Choroid plexus epithelial cell (primary cell): ENCODE measurements at regions not wholly inside any gene's neighbourhood (a gene's known extent, or its start where the extent isn't known, plus 50 kb on each side); places are given as distances from the start of the nearest gene placed in this dataset.

Experiments
- DNase-seq: peaks from one replicate; pipeline ENCODE4 v3.0.0-alpha.2; 2010; ENCODE audit warnings: low read depth
- H3K4me3 ChIP-seq: 2 replicates; pipeline ENCODE4 v1.5.1; 2011; ENCODE audit warnings: low read depth, mild to moderate bottlenecking, control low read depth, low read length, moderate library complexity
- TF ChIP-seq, protein P1 (sequence below): conservative IDR thresholded peaks from 2 replicates; pipeline ENCODE4 v1.5.1; 2011; ENCODE audit warnings: low read depth, mild to moderate bottlenecking, control low read depth, inconsistent platforms, low read length, moderate library complexity

DNA sequence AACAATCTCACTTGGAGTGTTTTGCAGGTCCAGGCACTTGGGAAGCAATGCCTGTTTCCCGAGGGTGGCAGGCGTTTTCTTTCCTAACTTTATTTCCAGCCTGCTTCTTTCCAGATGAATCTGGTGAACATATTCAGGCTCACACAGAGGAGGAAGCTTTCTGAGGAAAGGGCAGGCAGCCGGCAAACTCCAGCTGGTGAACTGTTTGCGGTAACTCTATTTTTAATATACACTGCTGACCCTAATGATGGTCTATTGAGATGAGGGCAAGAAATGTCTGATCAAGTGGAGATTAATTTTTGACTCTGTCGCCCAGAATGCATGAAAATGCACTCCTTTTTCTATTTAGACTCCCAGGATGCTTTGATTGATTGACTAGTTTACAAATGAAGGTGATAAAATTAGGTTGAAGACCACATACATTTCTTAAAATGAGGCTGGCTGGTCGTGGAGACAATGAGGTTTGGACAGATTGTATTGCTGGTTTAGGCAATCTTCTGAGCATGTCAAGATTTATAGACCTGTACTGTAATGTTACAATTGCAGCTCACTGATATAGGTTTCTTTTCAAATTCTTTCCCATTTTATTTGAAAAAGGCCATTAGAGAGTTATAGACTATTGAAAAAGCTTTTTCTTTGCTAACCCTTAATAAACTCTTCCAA, 153.8 kb downstream of the ATG4C start:
- DNase-seq = no peak
- TF ChIP-seq, protein P1, sequence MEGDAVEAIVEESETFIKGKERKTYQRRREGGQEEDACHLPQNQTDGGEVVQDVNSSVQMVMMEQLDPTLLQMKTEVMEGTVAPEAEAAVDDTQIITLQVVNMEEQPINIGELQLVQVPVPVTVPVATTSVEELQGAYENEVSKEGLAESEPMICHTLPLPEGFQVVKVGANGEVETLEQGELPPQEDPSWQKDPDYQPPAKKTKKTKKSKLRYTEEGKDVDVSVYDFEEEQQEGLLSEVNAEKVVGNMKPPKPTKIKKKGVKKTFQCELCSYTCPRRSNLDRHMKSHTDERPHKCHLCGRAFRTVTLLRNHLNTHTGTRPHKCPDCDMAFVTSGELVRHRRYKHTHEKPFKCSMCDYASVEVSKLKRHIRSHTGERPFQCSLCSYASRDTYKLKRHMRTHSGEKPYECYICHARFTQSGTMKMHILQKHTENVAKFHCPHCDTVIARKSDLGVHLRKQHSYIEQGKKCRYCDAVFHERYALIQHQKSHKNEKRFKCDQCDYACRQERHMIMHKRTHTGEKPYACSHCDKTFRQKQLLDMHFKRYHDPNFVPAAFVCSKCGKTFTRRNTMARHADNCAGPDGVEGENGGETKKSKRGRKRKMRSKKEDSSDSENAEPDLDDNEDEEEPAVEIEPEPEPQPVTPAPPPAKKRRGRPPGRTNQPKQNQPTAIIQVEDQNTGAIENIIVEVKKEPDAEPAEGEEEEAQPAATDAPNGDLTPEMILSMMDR = no peak
- no peak overlapping the region for H3K4me3 ChIP-seq

DNA sequence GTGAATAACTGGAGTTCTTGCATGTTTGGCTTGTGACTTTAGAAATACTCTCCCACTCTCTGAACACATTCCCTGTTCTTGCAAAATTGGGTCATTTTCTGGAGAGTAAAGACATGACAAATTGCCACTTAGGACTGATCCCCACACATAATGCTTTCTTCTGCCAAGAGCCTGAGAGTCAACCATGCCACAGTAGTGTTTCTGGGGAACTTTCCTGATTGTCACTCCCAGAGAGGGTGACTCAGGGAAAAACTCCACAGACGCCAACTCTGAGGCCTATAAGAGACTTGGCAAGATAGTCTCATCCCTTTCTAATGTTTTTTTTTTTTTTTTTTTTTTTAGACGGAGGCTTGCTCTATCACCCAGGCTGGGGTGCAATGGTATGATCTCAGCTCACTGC, 157.8 kb downstream of the ATG4C start:
- no peak for DNase-seq
- TF ChIP-seq, protein P1 = no peak
- H3K4me3 ChIP-seq = no peak overlapping the region

DNA sequence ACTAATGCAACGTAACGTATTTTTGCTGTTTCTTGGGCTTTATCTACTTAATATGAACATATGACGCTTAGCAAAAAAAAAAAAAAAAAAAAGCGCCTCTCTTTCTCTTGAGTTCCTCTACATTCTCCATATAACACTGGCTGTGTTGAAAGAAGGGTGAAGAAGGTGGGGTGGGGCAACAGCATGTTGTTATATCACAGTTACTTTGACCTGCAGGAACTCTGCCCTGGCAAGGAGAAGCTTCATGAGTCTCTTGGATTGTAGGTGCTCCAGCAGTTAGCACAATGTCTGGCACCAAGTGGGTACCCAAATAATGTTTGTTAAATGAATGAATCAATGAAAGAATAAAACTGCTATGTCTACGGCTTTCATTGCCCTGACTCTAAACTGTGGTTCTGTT, 162.6 kb downstream of the ATG4C start:
- no peak for DNase-seq
- no peak overlapping the region for H3K4me3 ChIP-seq

DNA sequence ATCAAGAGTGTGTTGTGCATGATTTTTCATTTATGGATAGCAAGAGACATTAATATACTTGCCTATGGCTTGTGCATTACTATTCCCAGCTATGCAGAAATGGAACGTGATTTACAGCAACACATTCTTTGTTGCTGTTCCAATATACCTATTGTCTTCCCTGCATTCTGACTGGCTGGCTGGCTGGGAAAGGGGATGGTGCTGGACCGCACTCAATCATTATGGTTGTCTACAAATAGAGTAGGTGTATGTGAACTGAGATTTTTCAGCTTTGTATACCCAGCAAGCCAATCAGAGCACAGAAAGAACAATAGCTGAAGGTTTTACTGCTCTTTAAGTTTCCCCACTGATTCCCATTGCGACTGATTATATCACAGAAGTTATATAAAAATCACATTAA, 167.5 kb downstream of the ATG4C start:
- no peak for DNase-seq
- no peak overlapping the region for H3K4me3 ChIP-seq
- TF ChIP-seq, protein P1 = no peak

More for the DNA sequence above, 162.6 kb downstream of the ATG4C start:
- TF ChIP-seq, protein P1 = no peak

DNA sequence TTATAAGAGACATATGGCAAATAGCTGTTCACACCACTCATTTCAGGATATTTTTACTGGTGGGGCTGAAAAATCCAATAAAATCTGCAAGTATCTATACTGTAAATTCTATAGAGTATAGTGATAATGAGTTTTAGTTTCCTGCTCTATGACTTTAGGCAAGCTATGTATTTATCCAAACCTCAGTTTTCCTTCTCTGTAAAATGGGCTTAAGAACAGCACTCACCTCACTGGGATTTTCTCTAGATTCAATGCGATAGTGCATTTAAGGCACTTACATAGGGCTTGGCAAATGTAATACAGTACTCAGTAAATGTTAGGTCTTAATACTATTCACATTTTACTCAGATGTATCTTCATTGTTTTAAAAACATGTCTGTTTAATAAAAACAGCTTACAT, 168.7 kb downstream of the ATG4C start:
- TF ChIP-seq, protein P1 = no peak
- no peak for DNase-seq
- no peak overlapping the region for H3K4me3 ChIP-seq

DNA sequence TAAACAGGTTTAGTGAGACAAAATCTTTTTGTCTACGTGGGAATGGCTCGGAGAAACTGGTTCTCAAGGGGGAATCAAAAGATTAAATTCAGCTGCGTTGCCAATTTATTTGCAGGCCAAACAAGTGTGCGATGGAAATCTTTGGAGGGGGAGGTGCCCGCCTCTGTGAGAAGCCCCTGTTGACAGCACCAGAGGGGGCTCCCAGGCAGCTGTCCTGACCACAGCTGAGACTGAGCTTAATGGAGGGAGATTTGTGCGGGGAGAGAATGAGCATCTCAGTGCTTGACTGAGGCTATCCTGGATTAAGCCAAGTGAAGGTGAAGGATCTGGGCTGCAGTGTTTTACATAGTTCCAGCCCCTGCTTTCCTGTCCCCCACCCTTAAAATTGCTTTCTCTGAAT, 169.7 kb downstream of the ATG4C start:
- TF ChIP-seq, protein P1 = no peak
- no peak overlapping the region for H3K4me3 ChIP-seq
- no peak for DNase-seq

DNA sequence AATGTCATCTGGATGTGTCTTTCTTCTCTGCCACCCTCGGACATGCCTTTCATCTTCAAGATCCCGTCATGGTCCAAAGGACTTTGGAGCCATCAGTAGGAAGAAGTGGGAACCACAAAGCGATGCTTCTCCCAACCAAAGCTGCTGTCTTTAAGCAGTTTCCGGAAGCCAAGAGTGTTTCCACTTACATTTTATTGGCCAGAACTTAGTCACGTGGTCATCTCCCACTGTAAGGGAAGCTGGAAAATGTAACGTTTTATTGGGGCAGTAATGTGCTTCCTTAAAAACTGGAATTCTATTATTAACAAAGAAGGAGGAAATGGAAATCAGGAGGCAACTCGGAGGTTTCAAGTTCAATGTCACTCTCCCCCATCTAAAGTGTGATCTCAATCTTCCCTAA, 170.8 kb downstream of the ATG4C start:
- TF ChIP-seq, protein P1 = no peak
- DNase-seq = no peak
- no peak overlapping the region for H3K4me3 ChIP-seq
